DOHH2 (cell line): ENCODE measurements at regions not wholly inside any gene's neighbourhood (a gene's known extent, or its start where the extent isn't known, plus 50 kb on each side); places are given as distances from the start of the nearest gene placed in this dataset.

ENCODE experiments used
- H3F3A ChIP-seq: fragments of 200-600 bp; sonication (generic), shearing (Covaris generic); 2 replicates; pipeline ENCODE4 v1.6.0; 2016; ENCODE audit warnings: antibody characterized with exemption, mild to moderate bottlenecking; ENCODE audit not compliant: control insufficient read depth, insufficient read depth
- H3K27ac ChIP-seq: fragments of 200-600 bp; sonication (generic); 2 replicates; pipeline ENCODE4 v1.5.1; 2014; ENCODE audit warnings: low read depth, mild to moderate bottlenecking, low read length, moderate library complexity
- H3K27me3 ChIP-seq: fragments of 200-600 bp; sonication (generic); 2 replicates; pipeline ENCODE4 v1.6.1; 2014; ENCODE audit warnings: mild to moderate bottlenecking, low read length, mixed read lengths; ENCODE audit not compliant: control insufficient read depth
- H3K36me3 ChIP-seq: fragments of 200-600 bp; sonication (generic); 2 replicates; pipeline ENCODE4 v1.6.1; 2014; ENCODE audit warnings: mild to moderate bottlenecking, low read length, moderate library complexity, mixed read lengths; ENCODE audit not compliant: control insufficient read depth
- H3K4me1 ChIP-seq: fragments of 200-600 bp; sonication (generic); 2 replicates; pipeline ENCODE4 v1.6.1; 2014; ENCODE audit warnings: mild to moderate bottlenecking, low read length, mixed read lengths; ENCODE audit not compliant: control insufficient read depth
- H3K4me2 ChIP-seq: fragments of 200-600 bp; sonication (generic); 2 replicates; pipeline ENCODE4 v1.6.0; 2014; ENCODE audit warnings: mild to moderate bottlenecking, low read length, moderate library complexity
- H3K4me3 ChIP-seq: fragments of 200-600 bp; sonication (generic); 2 replicates; pipeline ENCODE4 v1.5.1; 2014; ENCODE audit warnings: mild to moderate bottlenecking, low read length, mixed read lengths
- H3K79me2 ChIP-seq: fragments of 200-600 bp; sonication (generic); 2 replicates; pipeline ENCODE4 v1.6.1; 2014; ENCODE audit warnings: mild to moderate bottlenecking, low read length, mixed read lengths; ENCODE audit not compliant: control insufficient read depth
- H3K9me2 ChIP-seq: fragments of 200-600 bp; sonication (generic); replicated peaks from 2 replicates; pipeline ENCODE4 v1.6.1; 2014; ENCODE audit warnings: mild to moderate bottlenecking, low read length, mixed read lengths; ENCODE audit not compliant: control insufficient read depth
- H3K9me3 ChIP-seq: fragments of 200-600 bp; sonication (generic); 2 replicates; pipeline ENCODE4 v1.6.1; 2014; ENCODE audit warnings: antibody characterized with exemption, low read length, mixed read lengths; ENCODE audit not compliant: control insufficient read depth, insufficient read depth
- H4K20me1 ChIP-seq: fragments of 200-600 bp; sonication (generic); 2 replicates; pipeline ENCODE4 v1.6.0; 2014; ENCODE audit warnings: low read depth, mild to moderate bottlenecking, antibody characterized with exemption, low read length, moderate library complexity; ENCODE audit not compliant: control insufficient read depth, insufficient read depth
- CTCF ChIP-seq: fragments of 200-600 bp; sonication (generic); IDR thresholded peaks from one replicate; pipeline ENCODE4 v1.5.1; 2014; ENCODE audit warnings: antibody characterized with exemption, mild to moderate bottlenecking, low read depth, low read length; ENCODE audit not compliant: poor library complexity, severe bottlenecking
- EZH2phosphoT487 ChIP-seq: fragments of 200-600 bp; sonication (generic); IDR thresholded peaks from 2 replicates; pipeline ENCODE4 v1.6.1; 2017; ENCODE audit warnings: borderline replicate concordance, mild to moderate bottlenecking, antibody characterized with exemption, low read length, moderate library complexity, mixed read lengths

GRCh38 chr10:85193796-85194195 is 865.4 kb downstream of the CCSER2 start:
- TF ChIP-seq CTCF (no peak), EZH2phosphoT487 (no peak)
- Histone ChIP-seq H3K79me2 (no peaks in the 10 kb centered on the region), H3K4me2 (no peak overlapping the region), H3K27ac (no peak overlapping the region), H3K4me1 (no peaks in the 10 kb centered on the region), H3F3A (no peaks in the 10 kb centered on the region), H3K27me3 (no peaks in the 10 kb centered on the region), H4K20me1 (no peaks in the 10 kb centered on the region), H3K4me3 (no peak overlapping the region), H3K36me3 (no peaks in the 10 kb centered on the region), H3K9me3 (no peaks in the 10 kb centered on the region), H3K9me2 (no peaks in the 10 kb centered on the region)

- no peak overlapping the region for H3K4me2 ChIP-seq
- no peak overlapping the region for H3K27ac ChIP-seq
- H3K4me1 ChIP-seq = no peaks in the 10 kb centered on the region
- TF ChIP-seq EZH2phosphoT487 (no peak), CTCF (no peak)
- H3K27me3 ChIP-seq = no peaks in the 10 kb centered on the region
- no peaks in the 10 kb centered on the region for H3K36me3 ChIP-seq
- H3K9me2 ChIP-seq = no peaks in the 10 kb centered on the region
- H4K20me1 ChIP-seq = no peaks in the 10 kb centered on the region
- H3F3A ChIP-seq = no peaks in the 10 kb centered on the region
- no peak overlapping the region for H3K4me3 ChIP-seq
- H3K79me2 ChIP-seq = no peaks in the 10 kb centered on the region
- no peaks in the 10 kb centered on the region for H3K9me3 ChIP-seq
Measured at GRCh38 chr10:85194706-85195105, 866.3 kb downstream of the CCSER2 start.

GRCh38 chr10:85195596-85195995 is 867.2 kb downstream of the CCSER2 start:
- no peak overlapping the region for H3K4me3 ChIP-seq
- no peaks in the 10 kb centered on the region for H3K4me1 ChIP-seq
- no peaks in the 10 kb centered on the region for H3K9me2 ChIP-seq
- no peak overlapping the region for H3K4me2 ChIP-seq
- no peaks in the 10 kb centered on the region for H4K20me1 ChIP-seq
- no peaks in the 10 kb centered on the region for H3K36me3 ChIP-seq
- no peaks in the 10 kb centered on the region for H3F3A ChIP-seq
- H3K27ac ChIP-seq = no peak overlapping the region
- H3K27me3 ChIP-seq = no peaks in the 10 kb centered on the region
- no peak for TF ChIP-seq EZH2phosphoT487
- TF ChIP-seq CTCF = no peak
- no peaks in the 10 kb centered on the region for H3K9me3 ChIP-seq
- no peaks in the 10 kb centered on the region for H3K79me2 ChIP-seq

- Histone ChIP-seq H3K4me1 (no peaks in the 10 kb centered on the region), H3K27me3 (no peaks in the 10 kb centered on the region), H3K4me2 (no peak overlapping the region), H3K36me3 (no peaks in the 10 kb centered on the region), H3K27ac (no peak overlapping the region), H3K79me2 (no peaks in the 10 kb centered on the region), H3F3A (no peaks in the 10 kb centered on the region), H3K9me3 (no peaks in the 10 kb centered on the region), H3K4me3 (no peak overlapping the region), H3K9me2 (no peaks in the 10 kb centered on the region), H4K20me1 (no peaks in the 10 kb centered on the region)
- no peak for TF ChIP-seq EZH2phosphoT487
- TF ChIP-seq CTCF = no peak
Measured at GRCh38 chr10:85204814-85205213, 876.4 kb downstream of the CCSER2 start.
